Lung (tissue), 11 donors: ENCODE measurements at regions not wholly inside any gene's neighbourhood (a gene's known extent, or its start where the extent isn't known, plus 50 kb on each side); places are given as distances from the start of the nearest gene placed in this dataset.

ENCODE experiments used
- ATAC-seq: fragments of 200-7000 bp; cut with Tn5 transposase; one replicate; pipeline ENCODE4 v1.9.1; 2020; ENCODE audit warnings: moderate number of reproducible peaks; ENCODE audit not compliant: insufficient read depth, low FRiP score
- DNase-seq, 3 donors: peaks; one replicate each; pipeline ENCODE4 v3.0.0-alpha.2; 2013 to 2017
- H3K27ac ChIP-seq, 2 donors: one replicate each; pipeline ENCODE4 v1.5.1; 2013; ENCODE audit warnings: mild to moderate bottlenecking in 2 of 2, moderate library complexity in 2 of 2, control low read depth in 1 of 2, inconsistent platforms in 1 of 2, low read depth in 1 of 2, low read length in 1 of 2
- H3K27me3 ChIP-seq, 3 donors: one replicate each; pipeline ENCODE4 v1.5.1; 2013; ENCODE audit warnings: low read length in 2 of 3; ENCODE audit not compliant: control insufficient read depth in 3 of 3, insufficient read depth in 3 of 3
- H3K36me3 ChIP-seq, 4 donors: one replicate each; pipeline ENCODE4 v1.5.1; 2013; ENCODE audit warnings: low read length in 4 of 4, mild to moderate bottlenecking in 1 of 4, moderate library complexity in 1 of 4; ENCODE audit not compliant: control insufficient read depth in 4 of 4, insufficient read depth in 4 of 4
- H3K4me1 ChIP-seq, 5 donors: one replicate each; pipeline ENCODE4 v1.5.1; 2013; ENCODE audit warnings: low read length in 5 of 5, mild to moderate bottlenecking in 2 of 5, moderate library complexity in 1 of 5; ENCODE audit not compliant: control insufficient read depth in 5 of 5, insufficient read depth in 5 of 5
- H3K4me3 ChIP-seq: one replicate; pipeline ENCODE4 v1.5.1; 2013; ENCODE audit warnings: mild to moderate bottlenecking, control low read depth, moderate library complexity
- H3K9ac ChIP-seq, 2 donors: one replicate each; pipeline ENCODE4 v1.5.1; 2013; ENCODE audit warnings: low read length in 2 of 2, control low read depth in 1 of 2; ENCODE audit not compliant: insufficient read depth in 1 of 2
- H3K9me3 ChIP-seq, 4 donors: one replicate each; pipeline ENCODE4 v1.5.1; 2013; ENCODE audit warnings: low read length in 3 of 4, mild to moderate bottlenecking in 1 of 4, moderate library complexity in 1 of 4; ENCODE audit not compliant: control insufficient read depth in 4 of 4, insufficient read depth in 3 of 4
- WGBS, 2 donors: extraction: QIAGEN DNeasy Blood & Tissue Kit; methylation state at CpG; one replicate each; pipeline ENCODE4 v1.1.7; 2013; 5-methylcytosine and 5-hydroxymethylcytosine counted together
- TF ChIP-seq, protein P1 (sequence below): IDR thresholded peaks from 2 replicates; pipeline ENCODE4 v1.5.1; 2012; ENCODE audit warnings: mild to moderate bottlenecking; ENCODE audit errors: control extremely low read depth, extremely low read depth
- donor health status: control.
- donor health status: control.
- donor health status: Bipolar disorder and iron deficiency.
- donor health status: healthy.
- donor health status: DM: yes; HTN: yes; CAD: no.

DNA sequence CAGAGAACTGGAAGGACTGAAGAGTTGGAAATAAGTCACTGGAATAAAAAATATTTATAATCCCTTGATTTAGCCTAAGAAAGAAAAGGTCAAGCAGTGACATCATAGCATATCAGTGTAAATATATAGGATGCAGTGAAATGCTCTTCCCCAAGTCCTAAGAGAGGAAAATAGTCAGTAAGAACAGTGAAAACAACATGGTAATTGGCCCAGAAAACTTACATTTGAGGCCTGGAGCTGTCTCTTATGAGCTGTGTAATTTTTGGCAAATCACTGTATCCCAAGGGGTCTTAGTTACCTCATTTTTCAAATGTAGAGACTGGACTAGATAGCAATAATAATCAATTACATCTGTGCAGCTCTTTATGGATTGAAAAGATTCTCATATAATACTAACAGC, 255.7 kb upstream of the AR start:
- ATAC-seq (no peak), DNase-seq (no peak)
- peaks cover 0 to 4% (median 0%) of the 10 kb centered on the region in 4 donors for H3K9me3 ChIP-seq
- H3K27ac ChIP-seq = no peak overlapping the region
- no peaks in the 10 kb centered on the region for H3K36me3 ChIP-seq
- no peaks in the 10 kb centered on the region for H3K4me1 ChIP-seq
- TF ChIP-seq, protein P1, sequence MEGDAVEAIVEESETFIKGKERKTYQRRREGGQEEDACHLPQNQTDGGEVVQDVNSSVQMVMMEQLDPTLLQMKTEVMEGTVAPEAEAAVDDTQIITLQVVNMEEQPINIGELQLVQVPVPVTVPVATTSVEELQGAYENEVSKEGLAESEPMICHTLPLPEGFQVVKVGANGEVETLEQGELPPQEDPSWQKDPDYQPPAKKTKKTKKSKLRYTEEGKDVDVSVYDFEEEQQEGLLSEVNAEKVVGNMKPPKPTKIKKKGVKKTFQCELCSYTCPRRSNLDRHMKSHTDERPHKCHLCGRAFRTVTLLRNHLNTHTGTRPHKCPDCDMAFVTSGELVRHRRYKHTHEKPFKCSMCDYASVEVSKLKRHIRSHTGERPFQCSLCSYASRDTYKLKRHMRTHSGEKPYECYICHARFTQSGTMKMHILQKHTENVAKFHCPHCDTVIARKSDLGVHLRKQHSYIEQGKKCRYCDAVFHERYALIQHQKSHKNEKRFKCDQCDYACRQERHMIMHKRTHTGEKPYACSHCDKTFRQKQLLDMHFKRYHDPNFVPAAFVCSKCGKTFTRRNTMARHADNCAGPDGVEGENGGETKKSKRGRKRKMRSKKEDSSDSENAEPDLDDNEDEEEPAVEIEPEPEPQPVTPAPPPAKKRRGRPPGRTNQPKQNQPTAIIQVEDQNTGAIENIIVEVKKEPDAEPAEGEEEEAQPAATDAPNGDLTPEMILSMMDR = no peak
- H3K27me3 ChIP-seq = no peaks in the 10 kb centered on the region
- H3K9ac ChIP-seq = no peak overlapping the region
- no peak overlapping the region for H3K4me3 ChIP-seq

DNA sequence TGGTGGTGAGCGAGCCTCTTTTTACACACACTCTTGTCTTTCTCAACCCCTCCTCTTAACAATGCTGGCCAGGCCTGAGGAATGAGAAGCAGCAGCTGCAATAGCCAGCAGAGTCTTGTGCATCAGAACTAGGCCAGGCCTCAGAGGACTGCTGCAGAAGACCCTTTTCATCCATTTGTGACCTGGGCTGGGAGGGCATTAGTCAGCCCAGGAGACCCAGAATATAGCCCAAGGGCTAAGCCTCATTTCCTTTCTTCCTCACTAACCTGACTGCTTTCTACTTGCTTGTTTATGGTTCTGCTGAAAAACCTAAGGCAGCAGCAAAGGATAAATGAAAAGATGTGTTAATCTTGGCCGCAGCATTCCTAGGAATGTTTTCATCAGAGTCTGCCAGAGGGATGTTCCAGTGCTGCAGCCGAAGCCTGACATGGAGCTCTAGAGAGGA, 254.7 kb upstream of the AR start:
- Histone ChIP-seq H3K9ac (no peak overlapping the region), H3K36me3 (no peaks in the 10 kb centered on the region), H3K4me1 (no peaks in the 10 kb centered on the region), H3K27me3 (no peaks in the 10 kb centered on the region), H3K4me3 (no peak overlapping the region), H3K9me3 (peaks cover 0 to 4% (median 0%) of the 10 kb centered on the region in 4 donors), H3K27ac (no peak overlapping the region)
- TF ChIP-seq, protein P1 = no peak
- WGBS, 2 donors = 70 to 80% methylated on average over 3 of the region's 3 CpGs
- DNase-seq (peak in 1 of 3 donors; percentile 0), ATAC-seq (no peak)

DNA sequence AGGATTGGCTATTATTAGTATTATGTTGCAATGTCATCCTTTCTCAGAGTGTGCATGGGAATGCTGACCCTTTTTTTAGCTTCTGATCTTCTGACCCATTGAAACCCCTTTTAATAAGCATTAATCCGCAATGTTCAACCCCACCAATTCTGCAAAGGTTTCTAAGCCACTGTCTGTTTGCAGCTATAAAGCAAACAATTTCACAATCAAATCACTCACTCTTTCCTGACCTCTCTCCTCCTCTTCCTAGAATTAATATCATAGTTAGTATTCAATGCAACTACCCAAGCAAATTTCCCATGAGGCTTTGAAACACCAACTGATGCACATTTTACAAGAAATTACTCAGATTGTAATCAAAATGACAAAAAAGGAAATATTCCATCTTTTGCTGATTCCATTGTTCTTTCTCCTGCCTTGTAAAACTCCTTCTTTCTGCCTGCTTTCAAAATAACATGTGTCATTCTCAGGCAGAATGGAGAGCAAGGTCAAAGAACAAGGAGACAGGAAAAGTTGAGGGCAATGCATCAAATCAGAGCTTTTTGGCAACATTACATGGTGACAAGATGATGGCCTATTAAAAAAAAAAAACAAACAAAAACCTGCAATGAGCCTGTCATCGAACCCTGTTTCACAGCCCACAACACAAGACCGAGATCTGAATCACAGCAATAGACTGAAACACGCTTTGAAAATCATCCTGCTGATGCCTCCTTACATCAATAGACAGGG, 253.2 kb upstream of the AR start:
- no peaks in the 10 kb centered on the region for H3K36me3 ChIP-seq
- H3K27ac ChIP-seq = no peak overlapping the region
- DNase-seq = no peak
- H3K27me3 ChIP-seq = no peaks in the 10 kb centered on the region
- no peak for ATAC-seq
- TF ChIP-seq, protein P1 = no peak
- 23 to 40% methylated on average over 4 of the region's 4 CpGs for WGBS, 2 donors
- no peak overlapping the region for H3K9ac ChIP-seq
- H3K4me3 ChIP-seq = no peak overlapping the region
- H3K4me1 ChIP-seq = no peaks in the 10 kb centered on the region
- H3K9me3 ChIP-seq = peaks cover 0 to 4% (median 0%) of the 10 kb centered on the region in 4 donors

DNA sequence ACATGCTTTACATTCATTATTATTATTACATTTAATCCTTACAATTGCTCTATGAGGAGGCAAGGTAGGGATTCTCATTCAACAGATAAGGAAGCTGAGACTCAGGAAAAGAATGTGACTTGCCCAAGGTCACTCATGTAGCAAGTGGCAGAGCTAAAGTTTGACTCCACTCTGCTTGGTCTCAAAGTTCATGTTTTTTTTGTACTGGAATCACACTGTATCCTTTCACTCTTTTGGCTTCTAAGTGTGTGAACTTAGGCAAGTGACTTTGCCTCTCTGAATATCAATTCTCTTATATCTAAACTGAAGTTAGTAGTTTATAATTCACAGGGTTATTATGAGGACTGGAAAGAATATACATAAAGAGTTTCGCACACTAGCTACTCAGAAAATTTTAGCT, 247.9 kb upstream of the AR start:
- DNase-seq (no peak), ATAC-seq (no peak)
- Histone ChIP-seq H3K9me3 (peaks cover 0 to 9% (median 1%) of the 10 kb centered on the region in 4 donors), H3K27me3 (no peaks in the 10 kb centered on the region), H3K4me1 (no peaks in the 10 kb centered on the region), H3K36me3 (no peaks in the 10 kb centered on the region), H3K27ac (no peak overlapping the region), H3K4me3 (no peak overlapping the region), H3K9ac (no peak overlapping the region)
- TF ChIP-seq, protein P1 = no peak
- 85 to 90% methylated on average over 1 of the region's 1 CpG for WGBS, 2 donors
